ENCODE measurements at regions not wholly inside any gene's neighbourhood (a gene's known extent, or its start where the extent isn't known, plus 50 kb on each side); places are given as distances from the start of the nearest gene placed in this dataset.
"Not testable (repeated sequence)": the region's sequence is repeated elsewhere in the genome, so short reads cannot be mapped to it uniquely, and the experiment has no call there.

DNA sequence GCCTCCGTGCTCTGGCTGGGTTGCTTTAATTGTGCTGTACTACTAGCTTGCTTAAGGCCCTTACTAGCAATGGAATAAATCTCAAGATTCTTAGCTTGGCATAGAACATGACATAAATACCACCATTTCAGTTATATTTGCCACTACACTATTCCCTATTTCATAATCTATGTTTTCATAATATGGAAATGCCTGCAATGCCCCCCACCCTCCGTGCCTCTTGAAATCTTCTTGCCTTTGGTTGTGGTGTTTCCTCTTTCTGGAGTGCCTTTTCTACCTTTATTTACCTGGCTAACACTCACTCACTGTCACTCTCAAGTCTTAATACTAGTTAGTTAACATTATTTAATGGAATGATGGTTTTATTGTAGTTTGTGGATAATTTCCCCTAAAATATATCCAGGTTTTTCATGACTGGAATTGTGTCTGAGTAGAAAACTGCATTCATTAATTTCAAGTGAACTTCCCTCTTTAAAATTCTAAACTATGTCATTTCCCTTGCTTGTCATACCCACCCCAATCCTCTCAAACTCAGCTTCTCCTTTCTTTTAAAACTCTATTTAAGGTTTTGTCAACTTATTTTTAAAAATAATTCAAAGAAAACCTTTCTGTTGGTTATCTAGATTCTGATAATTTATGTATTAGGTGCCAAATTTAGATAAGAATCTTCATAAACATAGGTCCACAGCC, 521.7 kb upstream of the DAB2 start:
- H3K9ac ChIP-seq (ENCODE audit: low read length), result no peak overlapping the region
- H3K36me3 ChIP-seq (ENCODE audit: control insufficient read depth, low read depth, low read length), result no peaks in the 10 kb centered on the region
- no peak overlapping the region for H3K27ac ChIP-seq (ENCODE audit: low read length)
- no peaks in the 10 kb centered on the region for H3K9me3 ChIP-seq (ENCODE audit: control insufficient read depth, low read depth, low read length)
- H3K4me1 ChIP-seq (ENCODE audit: control insufficient read depth, low read depth, low read length), result no peaks in the 10 kb centered on the region
- H3K27me3 ChIP-seq (ENCODE audit: control insufficient read depth, insufficient read depth, low read length), result no peaks in the 10 kb centered on the region
- H3K4me3 ChIP-seq (ENCODE audit: low read length), result no peak overlapping the region

GRCh38 chr5:39945870-39946269, 521.1 kb upstream of the DAB2 start:
- Histone ChIP-seq H3K9ac (ENCODE audit: low read length) (no peak overlapping the region), H3K27ac (ENCODE audit: low read length) (no peak overlapping the region), H3K9me3 (ENCODE audit: control insufficient read depth, low read depth, low read length) (no peaks in the 10 kb centered on the region), H3K27me3 (ENCODE audit: control insufficient read depth, insufficient read depth, low read length) (no peaks in the 10 kb centered on the region), H3K36me3 (ENCODE audit: control insufficient read depth, low read depth, low read length) (no peaks in the 10 kb centered on the region), H3K4me1 (ENCODE audit: control insufficient read depth, low read depth, low read length) (no peaks in the 10 kb centered on the region), H3K4me3 (ENCODE audit: low read length) (no peak overlapping the region)

DNA sequence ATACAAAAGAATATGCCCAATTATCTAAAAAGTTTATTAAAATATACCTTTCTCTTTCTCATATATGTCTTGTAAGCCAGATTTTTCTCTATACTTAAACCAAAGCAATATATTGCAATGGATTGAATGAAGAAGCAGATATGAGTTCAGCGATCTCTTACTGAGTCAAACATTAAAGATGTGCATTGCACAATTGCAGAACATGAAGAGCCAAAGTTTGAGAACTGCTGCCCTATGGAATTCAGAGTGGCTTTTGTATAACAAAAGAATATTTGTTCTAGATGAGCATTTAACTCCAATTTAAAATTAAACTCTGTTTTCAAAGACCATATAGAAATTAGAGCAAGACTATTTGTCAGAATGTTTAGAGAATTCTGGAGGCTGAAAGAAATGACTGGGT, 519.0 kb upstream of the DAB2 start:
- Histone ChIP-seq H3K27me3 (ENCODE audit: control insufficient read depth, insufficient read depth, low read length) (no peaks in the 10 kb centered on the region), H3K4me1 (ENCODE audit: control insufficient read depth, low read depth, low read length) (no peaks in the 10 kb centered on the region), H3K9ac (ENCODE audit: low read length) (no peak overlapping the region), H3K27ac (ENCODE audit: low read length) (no peak overlapping the region), H3K9me3 (ENCODE audit: control insufficient read depth, low read depth, low read length) (no peaks in the 10 kb centered on the region), H3K4me3 (ENCODE audit: low read length) (no peak overlapping the region), H3K36me3 (ENCODE audit: control insufficient read depth, low read depth, low read length) (no peaks in the 10 kb centered on the region)

GRCh38 chr5:39942606-39943005, 517.8 kb upstream of the DAB2 start:
- Histone ChIP-seq H3K9ac (ENCODE audit: low read length) (no peak overlapping the region), H3K9me3 (ENCODE audit: control insufficient read depth, low read depth, low read length) (no peaks in the 10 kb centered on the region), H3K27me3 (ENCODE audit: control insufficient read depth, insufficient read depth, low read length) (no peaks in the 10 kb centered on the region), H3K4me1 (ENCODE audit: control insufficient read depth, low read depth, low read length) (no peaks in the 10 kb centered on the region), H3K36me3 (ENCODE audit: control insufficient read depth, low read depth, low read length) (no peaks in the 10 kb centered on the region), H3K27ac (ENCODE audit: low read length) (no peak overlapping the region), H3K4me3 (ENCODE audit: low read length) (no peak overlapping the region)

- no peaks in the 10 kb centered on the region for H3K36me3 ChIP-seq (ENCODE audit: control insufficient read depth, low read depth, low read length)
Measured at GRCh38 chr5:39941416-39941815, 516.6 kb upstream of the DAB2 start.

GRCh38 chr5:39934830-39935229, 510.1 kb upstream of the DAB2 start:
- Histone ChIP-seq H3K4me3 (ENCODE audit: low read length) (no peak overlapping the region), H3K27ac (ENCODE audit: low read length) (no peak overlapping the region), H3K36me3 (ENCODE audit: control insufficient read depth, low read depth, low read length) (no peaks in the 10 kb centered on the region), H3K4me1 (ENCODE audit: control insufficient read depth, low read depth, low read length) (no peaks in the 10 kb centered on the region), H3K9me3 (ENCODE audit: control insufficient read depth, low read depth, low read length) (no peaks in the 10 kb centered on the region), H3K27me3 (ENCODE audit: control insufficient read depth, insufficient read depth, low read length) (no peaks in the 10 kb centered on the region), H3K9ac (ENCODE audit: low read length) (no peak overlapping the region)

More at GRCh38 chr5:39941416-39941815, 516.6 kb upstream of the DAB2 start:
- H3K4me3 ChIP-seq (ENCODE audit: low read length), result no peak overlapping the region
- no peaks in the 10 kb centered on the region for H3K9me3 ChIP-seq (ENCODE audit: control insufficient read depth, low read depth, low read length)
- no peaks in the 10 kb centered on the region for H3K27me3 ChIP-seq (ENCODE audit: control insufficient read depth, insufficient read depth, low read length)
- no peak overlapping the region for H3K27ac ChIP-seq (ENCODE audit: low read length)
- no peaks in the 10 kb centered on the region for H3K4me1 ChIP-seq (ENCODE audit: control insufficient read depth, low read depth, low read length)
- no peak overlapping the region for H3K9ac ChIP-seq (ENCODE audit: low read length)

GRCh38 chr5:39933061-39933460, 508.3 kb upstream of the DAB2 start:
- H3K36me3 ChIP-seq (ENCODE audit: control insufficient read depth, low read depth, low read length), result no peaks in the 10 kb centered on the region
- no peaks in the 10 kb centered on the region for H3K9me3 ChIP-seq (ENCODE audit: control insufficient read depth, low read depth, low read length)
- no peak overlapping the region for H3K27ac ChIP-seq (ENCODE audit: low read length)
- no peaks in the 10 kb centered on the region for H3K27me3 ChIP-seq (ENCODE audit: control insufficient read depth, insufficient read depth, low read length)
- H3K4me3 ChIP-seq (ENCODE audit: low read length), result no peak overlapping the region
- H3K4me1 ChIP-seq (ENCODE audit: control insufficient read depth, low read depth, low read length), result no peaks in the 10 kb centered on the region
- H3K9ac ChIP-seq (ENCODE audit: low read length), result no peak overlapping the region

GRCh38 chr5:39928709-39929108, 503.9 kb upstream of the DAB2 start:
- Histone ChIP-seq H3K27me3 (ENCODE audit: control insufficient read depth, insufficient read depth, low read length) (no peaks in the 10 kb centered on the region), H3K9me3 (ENCODE audit: control insufficient read depth, low read depth, low read length) (no peaks in the 10 kb centered on the region), H3K9ac (ENCODE audit: low read length) (no peak overlapping the region), H3K4me1 (ENCODE audit: control insufficient read depth, low read depth, low read length) (no peaks in the 10 kb centered on the region), H3K27ac (ENCODE audit: low read length) (no peak overlapping the region), H3K36me3 (ENCODE audit: control insufficient read depth, low read depth, low read length) (no peaks in the 10 kb centered on the region), H3K4me3 (ENCODE audit: low read length) (no peak overlapping the region)

DNA sequence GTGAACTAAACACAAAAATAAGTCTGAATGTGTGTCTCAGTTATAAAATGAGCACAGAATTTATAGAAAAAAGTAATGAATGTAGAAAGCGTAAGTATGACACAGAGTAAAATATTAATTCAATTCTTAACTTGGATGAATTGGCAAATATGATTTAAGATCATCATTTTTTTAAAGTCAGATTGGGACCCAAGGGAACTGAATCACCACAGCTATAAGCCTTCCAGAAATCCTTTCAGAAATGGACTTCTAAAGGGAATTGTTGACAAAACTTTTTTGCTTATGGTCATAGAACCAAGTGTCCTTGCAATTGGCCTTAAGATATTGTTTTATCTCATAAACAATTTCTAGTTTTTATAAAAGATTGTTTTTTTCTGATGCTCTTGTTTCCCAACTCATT, 495.1 kb upstream of the DAB2 start:
- Histone ChIP-seq H3K9me3 (ENCODE audit: control insufficient read depth, low read depth, low read length) (no peaks in the 10 kb centered on the region), H3K9ac (ENCODE audit: low read length) (no peak overlapping the region), H3K27me3 (ENCODE audit: control insufficient read depth, insufficient read depth, low read length) (no peaks in the 10 kb centered on the region), H3K36me3 (ENCODE audit: control insufficient read depth, low read depth, low read length) (no peaks in the 10 kb centered on the region), H3K4me3 (ENCODE audit: low read length) (no peak overlapping the region), H3K4me1 (ENCODE audit: control insufficient read depth, low read depth, low read length) (no peaks in the 10 kb centered on the region), H3K27ac (ENCODE audit: low read length) (no peak overlapping the region)

DNA sequence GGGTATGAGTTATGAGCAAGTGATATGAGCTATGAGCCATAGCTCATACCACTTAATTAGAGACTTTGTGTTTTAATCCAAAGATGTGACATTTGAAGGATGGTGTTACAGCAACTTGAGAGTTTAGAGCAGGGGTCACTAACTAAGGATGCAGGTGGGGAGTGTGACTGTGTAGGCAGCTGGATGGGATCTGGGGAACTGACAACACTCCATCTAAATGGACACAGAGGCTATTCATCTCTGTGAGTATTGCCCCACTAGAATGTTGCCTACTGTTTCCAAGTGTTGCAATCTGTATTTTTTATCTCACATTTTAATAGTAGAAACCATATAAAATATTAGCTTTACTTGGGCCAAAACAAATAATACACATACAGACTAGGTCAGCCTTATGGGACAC, 488.1 kb upstream of the DAB2 start:
- H3K4me3 ChIP-seq (ENCODE audit: low read length), result no peak overlapping the region
- H3K4me1 ChIP-seq (ENCODE audit: control insufficient read depth, low read depth, low read length), result no peaks in the 10 kb centered on the region
- no peaks in the 10 kb centered on the region for H3K36me3 ChIP-seq (ENCODE audit: control insufficient read depth, low read depth, low read length)
- H3K9ac ChIP-seq (ENCODE audit: low read length), result no peak overlapping the region
- H3K27me3 ChIP-seq (ENCODE audit: control insufficient read depth, insufficient read depth, low read length), result no peaks in the 10 kb centered on the region
- H3K9me3 ChIP-seq (ENCODE audit: control insufficient read depth, low read depth, low read length), result no peaks in the 10 kb centered on the region
- no peak overlapping the region for H3K27ac ChIP-seq (ENCODE audit: low read length)

GRCh38 chr5:39907267-39907951, 482.6 kb upstream of the DAB2 start:
- H3K9me3 ChIP-seq (ENCODE audit: control insufficient read depth, low read depth, low read length); H3K36me3 ChIP-seq (ENCODE audit: control insufficient read depth, low read depth, low read length); H3K27ac ChIP-seq (ENCODE audit: low read length); H3K9ac ChIP-seq (ENCODE audit: low read length); H3K27me3 ChIP-seq (ENCODE audit: control insufficient read depth, insufficient read depth, low read length); H3K4me1 ChIP-seq (ENCODE audit: control insufficient read depth, low read depth, low read length); H3K4me3 ChIP-seq (ENCODE audit: low read length): not testable (repeated sequence)

DNA sequence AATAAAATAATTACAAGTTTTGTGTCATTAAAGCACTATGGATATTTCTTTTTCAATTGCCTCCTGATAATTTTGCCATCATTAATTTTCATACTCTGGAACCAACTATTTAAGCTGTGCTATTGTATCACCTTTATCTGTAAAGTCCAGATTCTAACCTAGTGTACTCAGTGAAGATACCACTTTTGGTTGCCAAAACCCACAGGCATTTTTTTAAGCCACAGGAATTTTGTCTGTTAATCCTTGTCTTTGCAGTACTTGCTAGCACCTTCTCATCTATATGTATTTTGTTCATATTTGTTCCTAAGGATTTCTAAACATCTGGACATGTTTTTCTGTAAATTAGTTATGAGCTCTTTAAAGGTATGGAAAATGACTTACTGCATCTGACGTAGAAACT, 481.4 kb upstream of the DAB2 start:
- no peaks in the 10 kb centered on the region for H3K27me3 ChIP-seq (ENCODE audit: control insufficient read depth, insufficient read depth, low read length)
- H3K4me1 ChIP-seq (ENCODE audit: control insufficient read depth, low read depth, low read length), result no peaks in the 10 kb centered on the region
- peaks cover 4% of the 10 kb centered on the region for H3K9me3 ChIP-seq (ENCODE audit: control insufficient read depth, low read depth, low read length)
- no peak overlapping the region for H3K9ac ChIP-seq (ENCODE audit: low read length)
- no peak overlapping the region for H3K27ac ChIP-seq (ENCODE audit: low read length)
- no peaks in the 10 kb centered on the region for H3K36me3 ChIP-seq (ENCODE audit: control insufficient read depth, low read depth, low read length)
- H3K4me3 ChIP-seq (ENCODE audit: low read length), result no peak overlapping the region

Data from iPS-18a (cell line).